ENCODE measurements at regions not wholly inside any gene's neighbourhood (a gene's known extent, or its start where the extent isn't known, plus 50 kb on each side); places are given as distances from the start of the nearest gene placed in this dataset.
A peak's percentile ranks its signal among the peaks of the same experiment; 100 is the strongest.

DNA sequence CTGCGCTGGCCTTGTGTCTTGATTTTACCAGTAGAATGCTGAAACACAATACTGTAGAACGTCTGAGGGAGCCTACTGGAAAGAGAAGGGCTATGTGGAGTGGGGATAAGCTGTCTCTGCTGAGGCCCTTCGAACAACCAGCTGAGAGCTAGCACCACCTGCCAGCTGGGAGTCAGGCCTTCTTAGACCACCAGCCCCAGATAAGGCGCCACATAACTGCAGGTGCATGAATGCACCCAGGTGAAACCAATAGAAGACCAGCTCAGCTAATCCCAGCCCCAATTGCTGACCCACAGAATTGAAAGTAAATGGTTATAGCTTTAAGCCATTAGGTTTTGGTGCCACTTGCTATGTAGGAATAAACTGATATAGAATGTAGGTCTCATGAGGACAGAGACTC, 438.4 kb downstream of the ADRA2A start:
- TF ChIP-seq, protein P1, sequence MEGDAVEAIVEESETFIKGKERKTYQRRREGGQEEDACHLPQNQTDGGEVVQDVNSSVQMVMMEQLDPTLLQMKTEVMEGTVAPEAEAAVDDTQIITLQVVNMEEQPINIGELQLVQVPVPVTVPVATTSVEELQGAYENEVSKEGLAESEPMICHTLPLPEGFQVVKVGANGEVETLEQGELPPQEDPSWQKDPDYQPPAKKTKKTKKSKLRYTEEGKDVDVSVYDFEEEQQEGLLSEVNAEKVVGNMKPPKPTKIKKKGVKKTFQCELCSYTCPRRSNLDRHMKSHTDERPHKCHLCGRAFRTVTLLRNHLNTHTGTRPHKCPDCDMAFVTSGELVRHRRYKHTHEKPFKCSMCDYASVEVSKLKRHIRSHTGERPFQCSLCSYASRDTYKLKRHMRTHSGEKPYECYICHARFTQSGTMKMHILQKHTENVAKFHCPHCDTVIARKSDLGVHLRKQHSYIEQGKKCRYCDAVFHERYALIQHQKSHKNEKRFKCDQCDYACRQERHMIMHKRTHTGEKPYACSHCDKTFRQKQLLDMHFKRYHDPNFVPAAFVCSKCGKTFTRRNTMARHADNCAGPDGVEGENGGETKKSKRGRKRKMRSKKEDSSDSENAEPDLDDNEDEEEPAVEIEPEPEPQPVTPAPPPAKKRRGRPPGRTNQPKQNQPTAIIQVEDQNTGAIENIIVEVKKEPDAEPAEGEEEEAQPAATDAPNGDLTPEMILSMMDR (IDR thresholded peaks at IDR 0.05; ENCODE audit: insufficient read depth, low read depth, low read length, missing control alignments) = no peak
- no peak for DNase-seq (ENCODE audit: low read depth)
- H3K4me3 ChIP-seq (ENCODE audit: low read depth, low read length) = no peak overlapping the region

DNA sequence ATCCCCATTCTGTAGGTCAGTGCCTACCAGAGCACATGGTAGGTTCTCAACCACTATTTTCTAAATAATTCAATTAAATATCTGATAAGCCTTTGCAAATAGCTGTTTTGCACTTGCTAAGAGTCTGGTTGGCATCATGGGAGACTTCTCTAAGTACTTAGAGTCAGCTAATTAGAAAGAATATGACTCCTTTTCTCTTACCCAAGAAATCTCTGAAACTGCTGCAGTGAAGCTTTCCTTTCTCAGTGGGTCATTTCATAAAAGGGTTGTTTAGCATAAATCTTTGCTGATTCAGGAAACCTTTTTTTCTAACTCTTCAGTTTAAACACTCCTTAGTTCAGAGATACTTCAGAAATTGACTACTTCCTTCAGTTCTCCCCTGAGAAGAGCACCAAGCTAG, 438.9 kb downstream of the ADRA2A start:
- DNase-seq (ENCODE audit: low read depth) = no peak
- TF ChIP-seq, protein P1 (IDR thresholded peaks at IDR 0.05; ENCODE audit: insufficient read depth, low read depth, low read length, missing control alignments) = no peak
- no peak overlapping the region for H3K4me3 ChIP-seq (ENCODE audit: low read depth, low read length)

DNA sequence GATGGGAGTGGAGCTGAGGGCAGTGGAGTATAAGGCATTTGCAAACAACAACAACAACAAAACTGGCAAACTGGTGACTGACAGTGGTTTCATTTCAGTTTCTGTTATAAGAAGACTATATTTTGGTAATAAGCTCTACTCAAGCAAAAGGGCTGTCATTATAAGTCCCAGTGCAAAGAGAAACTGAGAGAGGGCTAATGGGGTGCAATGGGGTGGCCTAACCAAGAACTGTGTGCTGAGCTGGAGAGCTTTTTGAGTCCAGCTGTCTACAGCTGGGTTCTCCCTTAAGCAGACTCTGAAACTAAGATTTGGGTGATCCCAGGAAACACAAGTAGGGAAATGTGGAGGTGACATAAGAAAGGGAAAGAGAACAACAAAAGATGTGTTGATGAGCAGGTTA, 439.3 kb downstream of the ADRA2A start:
- TF ChIP-seq, protein P1 (IDR thresholded peaks at IDR 0.05; ENCODE audit: insufficient read depth, low read depth, low read length, missing control alignments) = no peak

DNA sequence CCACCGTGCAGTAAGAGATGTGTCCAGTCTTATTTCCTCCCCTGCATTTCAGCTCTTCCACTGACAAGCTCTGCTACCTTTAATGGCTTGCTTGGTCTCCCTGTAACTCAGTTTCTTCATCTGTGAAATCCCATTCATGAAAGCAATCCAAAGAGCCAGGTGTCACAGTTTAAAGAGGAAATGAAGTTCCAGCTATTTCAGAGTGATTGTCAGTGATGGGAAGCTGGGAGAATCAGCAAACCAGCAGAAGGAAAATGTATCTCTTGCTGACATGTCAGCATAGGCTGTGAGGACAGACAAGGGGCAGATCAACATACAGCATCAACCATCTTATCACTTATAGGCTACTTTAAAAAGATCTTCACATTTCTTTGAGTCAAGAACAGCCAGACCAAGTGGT, 445.3 kb downstream of the ADRA2A start:
- TF ChIP-seq, protein P1 (IDR thresholded peaks at IDR 0.05; ENCODE audit: insufficient read depth, low read depth, low read length, missing control alignments) = no peak
- DNase-seq (ENCODE audit: low read depth) = no peak
- no peak overlapping the region for H3K4me3 ChIP-seq (ENCODE audit: low read depth, low read length)

More for the DNA sequence above, 439.3 kb downstream of the ADRA2A start:
- DNase-seq (ENCODE audit: low read depth) = peak; percentile 5
- H3K4me3 ChIP-seq (ENCODE audit: low read depth, low read length) = no peak overlapping the region

DNA sequence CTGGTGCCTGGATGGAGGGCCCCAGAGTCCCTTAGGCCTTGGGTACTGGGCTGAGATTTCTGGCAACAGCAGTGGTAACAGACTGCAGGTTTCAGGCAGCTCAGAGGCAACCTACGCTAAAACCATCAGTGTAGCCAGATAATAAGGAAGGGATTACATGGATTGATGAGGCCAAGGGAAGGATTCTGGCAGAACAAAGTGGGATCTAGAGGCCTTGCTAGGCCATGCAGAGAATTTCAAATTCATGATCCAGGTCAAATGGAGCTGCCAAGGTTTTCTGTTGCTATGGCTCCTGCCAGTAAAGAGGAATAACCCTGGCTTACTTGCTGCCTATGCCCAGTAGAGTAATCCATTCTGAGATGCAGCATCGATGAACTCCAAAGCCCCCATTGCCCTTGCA, 445.7 kb downstream of the ADRA2A start:
- TF ChIP-seq, protein P1 (IDR thresholded peaks at IDR 0.05; ENCODE audit: insufficient read depth, low read depth, low read length, missing control alignments) = no peak
- no peak for DNase-seq (ENCODE audit: low read depth)
- H3K4me3 ChIP-seq (ENCODE audit: low read depth, low read length) = no peak overlapping the region

DNA sequence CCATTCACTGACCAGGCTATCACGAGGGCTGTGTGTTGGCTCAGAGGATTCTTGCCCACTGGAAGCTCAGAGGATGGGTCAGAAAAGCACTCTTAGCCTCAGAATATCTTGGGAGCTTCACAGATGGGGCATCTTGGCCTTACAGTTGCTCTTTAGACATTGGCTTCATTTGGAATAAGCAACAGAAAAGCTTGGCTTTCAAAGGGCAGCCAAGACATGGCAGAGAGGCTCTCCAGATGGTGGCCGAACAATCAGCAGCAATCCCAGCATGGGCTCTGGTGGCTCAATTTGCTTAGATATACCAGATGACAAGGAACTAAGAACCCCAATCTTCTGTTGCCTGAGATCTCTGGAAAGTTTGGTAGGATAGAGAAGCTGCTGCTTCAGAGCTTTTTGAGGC, 446.2 kb downstream of the ADRA2A start:
- TF ChIP-seq, protein P1 (IDR thresholded peaks at IDR 0.05; ENCODE audit: insufficient read depth, low read depth, low read length, missing control alignments) = no peak
- no peak for DNase-seq (ENCODE audit: low read depth)
- H3K4me3 ChIP-seq (ENCODE audit: low read depth, low read length) = no peak overlapping the region

DNA sequence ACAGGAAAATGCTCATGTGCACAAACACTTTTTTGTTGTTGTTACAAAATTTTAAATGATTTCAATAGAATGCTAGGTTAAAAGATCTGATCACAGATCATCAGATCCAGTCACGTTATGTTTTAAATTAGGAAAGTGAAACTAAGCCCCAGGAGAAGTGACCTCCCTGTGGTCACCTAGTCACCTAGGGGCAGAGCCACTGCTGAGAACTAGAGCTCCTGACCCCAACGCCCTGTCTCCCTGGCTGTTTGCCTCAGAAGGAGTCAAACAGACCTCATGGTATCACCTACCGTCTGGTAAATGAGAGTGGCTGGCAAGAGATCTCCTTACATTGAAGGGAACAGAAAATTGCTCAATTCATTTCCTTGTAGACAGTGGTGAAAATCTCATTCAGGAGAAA, 447.3 kb downstream of the ADRA2A start:
- TF ChIP-seq, protein P1 (IDR thresholded peaks at IDR 0.05; ENCODE audit: insufficient read depth, low read depth, low read length, missing control alignments) = no peak
- no peak for DNase-seq (ENCODE audit: low read depth)
- H3K4me3 ChIP-seq (ENCODE audit: low read depth, low read length) = no peak overlapping the region

Data from GM12865 (cell line).